Trophoblast cell (in vitro differentiated cells and primary cell): ENCODE measurements at regions not wholly inside any gene's neighbourhood (a gene's known extent, or its start where the extent isn't known, plus 50 kb on each side); places are given as distances from the start of the nearest gene placed in this dataset.
A peak's percentile ranks its signal among the peaks of the same experiment; 100 is the strongest.

Experiments
- DNase-seq, 2 donors: peaks; one replicate each; pipeline ENCODE4 v3.0.0-alpha.2; 2016
- H2AFZ ChIP-seq: 2 replicates; pipeline ENCODE4 v1.6.1; 2013; ENCODE audit warnings: low read length, moderate library complexity, mild to moderate bottlenecking; ENCODE audit not compliant: insufficient read depth, poor library complexity
- H2AK5ac ChIP-seq: 2 replicates; pipeline ENCODE4 v1.6.1; 2013; ENCODE audit warnings: mild to moderate bottlenecking, low read length
- H2BK120ac ChIP-seq: 2 replicates; pipeline ENCODE4 v1.6.1; 2013; ENCODE audit warnings: low read length, mild to moderate bottlenecking, moderate library complexity; ENCODE audit not compliant: insufficient read depth, poor library complexity
- H2BK12ac ChIP-seq: 2 replicates; pipeline ENCODE4 v1.6.1; 2013; ENCODE audit warnings: mild to moderate bottlenecking, low read length, moderate library complexity
- H2BK5ac ChIP-seq: 2 replicates; pipeline ENCODE4 v1.6.1; 2013; ENCODE audit warnings: low read length, low read depth, moderate library complexity, mild to moderate bottlenecking; ENCODE audit not compliant: poor library complexity
- H3K14ac ChIP-seq: 2 replicates; pipeline ENCODE4 v1.6.1; 2013; ENCODE audit warnings: mild to moderate bottlenecking, low read length
- H3K18ac ChIP-seq: 2 replicates; pipeline ENCODE4 v1.6.1; 2013; ENCODE audit warnings: mild to moderate bottlenecking, low read length
- H3K23ac ChIP-seq: 2 replicates; pipeline ENCODE4 v1.6.1; 2013; ENCODE audit warnings: low read length
- H3K27ac ChIP-seq: 2 replicates; pipeline ENCODE4 v1.5.1; 2013; ENCODE audit warnings: low read depth, mild to moderate bottlenecking, inconsistent platforms, low read length, moderate library complexity
- H3K27me3 ChIP-seq: 2 replicates; pipeline ENCODE4 v1.6.1; 2013; ENCODE audit warnings: inconsistent platforms, mild to moderate bottlenecking, low read length, moderate library complexity; ENCODE audit not compliant: insufficient read depth
- H3K36me3 ChIP-seq, 2 experiments: 1 replicate in 1 of 2; 2 replicates in 1 of 2; pipeline ENCODE4 v1.6.1; 2013; ENCODE audit warnings: low read length in 2 of 2, mild to moderate bottlenecking in 2 of 2, moderate library complexity in 1 of 2; ENCODE audit not compliant: insufficient read depth in 2 of 2, control insufficient read depth in 1 of 2
- H3K4ac ChIP-seq: 2 replicates; pipeline ENCODE4 v1.6.1; 2013; ENCODE audit warnings: low read depth, mild to moderate bottlenecking, low read length, moderate library complexity
- H3K4me1 ChIP-seq, 2 experiments: 1 replicate in 1 of 2; 2 replicates in 1 of 2; pipeline ENCODE4 v1.6.1; 2013; ENCODE audit warnings: low read length in 2 of 2, mild to moderate bottlenecking in 2 of 2, moderate library complexity in 1 of 2; ENCODE audit not compliant: insufficient read depth in 2 of 2, control insufficient read depth in 1 of 2
- H3K4me2 ChIP-seq: 2 replicates; pipeline ENCODE4 v1.6.1; 2013; ENCODE audit warnings: inconsistent platforms, mild to moderate bottlenecking, low read length, moderate library complexity
- H3K4me3 ChIP-seq: 2 replicates; pipeline ENCODE4 v1.5.1; 2013; ENCODE audit warnings: mild to moderate bottlenecking, low read depth, low read length, inconsistent platforms
- H3K79me1 ChIP-seq: one replicate; pipeline ENCODE4 v1.6.1; 2013; ENCODE audit warnings: low read length
- H3K79me2 ChIP-seq: 2 replicates; pipeline ENCODE4 v1.6.1; 2013; ENCODE audit warnings: low read length, mild to moderate bottlenecking; ENCODE audit not compliant: control insufficient read depth, insufficient read depth, poor library complexity
- H3K9ac ChIP-seq: 2 replicates; pipeline ENCODE4 v1.6.1; 2013; ENCODE audit warnings: mild to moderate bottlenecking, low read length
- H3K9me3 ChIP-seq: 2 replicates; pipeline ENCODE4 v1.6.1; 2013; ENCODE audit warnings: low read depth, mild to moderate bottlenecking, control low read depth, inconsistent platforms, low read length; ENCODE audit not compliant: insufficient read depth
- H4K12ac ChIP-seq: 2 replicates; pipeline ENCODE4 v1.6.1; 2013; ENCODE audit warnings: low read depth, mild to moderate bottlenecking, low read length, moderate library complexity
- H4K8ac ChIP-seq: 2 replicates; pipeline ENCODE4 v1.6.1; 2013; ENCODE audit warnings: low read depth, mild to moderate bottlenecking, low read length, moderate library complexity
- H4K91ac ChIP-seq: one replicate; pipeline ENCODE4 v1.6.1; 2013; ENCODE audit warnings: low read depth, mild to moderate bottlenecking, low read length, moderate library complexity
- WGBS: extraction: QIAGEN DNeasy Blood & Tissue Kit; methylation state at CpG from one replicate; pipeline ENCODE4 v1.1.7; 2013; ENCODE audit warnings: missing lambda C conversion rate; ENCODE audit not compliant: insufficient read length, insufficient coverage; ENCODE audit errors: extremely low coverage; 5-methylcytosine and 5-hydroxymethylcytosine counted together

DNA sequence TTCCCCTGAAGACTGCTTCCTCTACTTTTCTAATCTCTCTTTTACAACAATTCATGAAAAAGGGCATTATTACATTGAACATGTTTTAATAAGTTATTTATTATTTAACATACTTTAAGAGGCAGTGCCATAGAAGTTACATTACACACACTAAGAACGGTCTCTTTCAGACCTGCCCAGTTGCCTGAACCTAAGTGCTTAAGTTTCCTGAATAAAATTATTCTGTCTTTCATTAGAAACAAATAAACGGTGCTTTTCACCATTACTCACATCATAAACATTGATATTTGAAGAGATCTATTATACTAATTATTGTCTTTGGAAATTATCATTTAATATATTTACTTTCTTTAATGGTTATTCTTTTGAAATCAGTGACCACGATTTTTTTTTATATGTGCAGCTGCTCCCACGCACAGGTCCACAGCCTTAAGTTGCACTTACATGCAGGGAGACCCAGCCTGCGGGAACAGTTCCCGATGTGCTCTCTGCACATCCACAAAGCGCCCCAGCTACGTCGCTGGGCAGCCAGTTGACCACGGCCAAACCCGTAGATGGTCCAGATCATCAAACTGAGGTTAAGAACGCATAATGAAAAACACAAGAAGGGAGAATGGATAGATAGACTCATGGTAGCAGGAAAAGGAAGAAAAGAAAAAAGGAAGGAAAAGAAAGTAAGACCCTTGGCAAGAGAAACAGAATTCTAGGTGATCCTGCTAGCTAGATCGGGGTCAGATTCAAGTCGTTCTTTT lies 437.0 kb upstream of the MGMT start:
- no peak overlapping the region for H3K4me3 ChIP-seq
- H3K36me3 ChIP-seq: no peaks in the 10 kb centered on the region
- no peaks in the 10 kb centered on the region for H3K27me3 ChIP-seq
- H2AK5ac ChIP-seq: no peak overlapping the region
- H2AFZ ChIP-seq: no peak overlapping the region
- H4K91ac ChIP-seq: no peak overlapping the region
- H3K27ac ChIP-seq: no peak overlapping the region
- H4K8ac ChIP-seq: no peak overlapping the region
- H3K9me3 ChIP-seq: no peaks in the 10 kb centered on the region
- H4K12ac ChIP-seq: no peak overlapping the region
- H3K18ac ChIP-seq: no peak overlapping the region
- H3K4ac ChIP-seq: no peak overlapping the region
- no peaks in the 10 kb centered on the region for H3K4me1 ChIP-seq
- H3K79me2 ChIP-seq: no peaks in the 10 kb centered on the region
- H3K23ac ChIP-seq: no peak overlapping the region
- H2BK120ac ChIP-seq: no peak overlapping the region
- WGBS: no CpG with 5 or more reads among the region's 14 CpGs
- H3K79me1 ChIP-seq: no peaks in the 10 kb centered on the region
- H3K14ac ChIP-seq: no peak overlapping the region
- no peak overlapping the region for H2BK12ac ChIP-seq
- no peak overlapping the region for H2BK5ac ChIP-seq
- no peak overlapping the region for H3K4me2 ChIP-seq
- H3K9ac ChIP-seq: no peak overlapping the region
- no peak for DNase-seq

- H3K27me3 ChIP-seq: no peaks in the 10 kb centered on the region
- no peaks in the 10 kb centered on the region for H3K79me1 ChIP-seq
- no peaks in the 10 kb centered on the region for H3K36me3 ChIP-seq
- no CpG with 5 or more reads among the region's 14 CpGs for WGBS
- no peaks in the 10 kb centered on the region for H3K9me3 ChIP-seq
- H2BK5ac ChIP-seq: no peak overlapping the region
- no peak overlapping the region for H2BK12ac ChIP-seq
- no peak overlapping the region for H3K4me3 ChIP-seq
- DNase-seq: no peak
- H2AK5ac ChIP-seq: no peak overlapping the region
- H3K4ac ChIP-seq: no peak overlapping the region
- H4K12ac ChIP-seq: no peak overlapping the region
- no peaks in the 10 kb centered on the region for H3K79me2 ChIP-seq
- no peak overlapping the region for H3K23ac ChIP-seq
- H4K91ac ChIP-seq: no peak overlapping the region
- H3K4me2 ChIP-seq: no peak overlapping the region
- H2AFZ ChIP-seq: no peak overlapping the region
- H3K18ac ChIP-seq: no peak overlapping the region
- no peak overlapping the region for H4K8ac ChIP-seq
- no peak overlapping the region for H2BK120ac ChIP-seq
- no peaks in the 10 kb centered on the region for H3K4me1 ChIP-seq
- H3K27ac ChIP-seq: no peak overlapping the region
- H3K14ac ChIP-seq: no peak overlapping the region
- no peak overlapping the region for H3K9ac ChIP-seq
Measured at GRCh38 chr10:129030603-129030895, 436.5 kb upstream of the MGMT start.

DNA sequence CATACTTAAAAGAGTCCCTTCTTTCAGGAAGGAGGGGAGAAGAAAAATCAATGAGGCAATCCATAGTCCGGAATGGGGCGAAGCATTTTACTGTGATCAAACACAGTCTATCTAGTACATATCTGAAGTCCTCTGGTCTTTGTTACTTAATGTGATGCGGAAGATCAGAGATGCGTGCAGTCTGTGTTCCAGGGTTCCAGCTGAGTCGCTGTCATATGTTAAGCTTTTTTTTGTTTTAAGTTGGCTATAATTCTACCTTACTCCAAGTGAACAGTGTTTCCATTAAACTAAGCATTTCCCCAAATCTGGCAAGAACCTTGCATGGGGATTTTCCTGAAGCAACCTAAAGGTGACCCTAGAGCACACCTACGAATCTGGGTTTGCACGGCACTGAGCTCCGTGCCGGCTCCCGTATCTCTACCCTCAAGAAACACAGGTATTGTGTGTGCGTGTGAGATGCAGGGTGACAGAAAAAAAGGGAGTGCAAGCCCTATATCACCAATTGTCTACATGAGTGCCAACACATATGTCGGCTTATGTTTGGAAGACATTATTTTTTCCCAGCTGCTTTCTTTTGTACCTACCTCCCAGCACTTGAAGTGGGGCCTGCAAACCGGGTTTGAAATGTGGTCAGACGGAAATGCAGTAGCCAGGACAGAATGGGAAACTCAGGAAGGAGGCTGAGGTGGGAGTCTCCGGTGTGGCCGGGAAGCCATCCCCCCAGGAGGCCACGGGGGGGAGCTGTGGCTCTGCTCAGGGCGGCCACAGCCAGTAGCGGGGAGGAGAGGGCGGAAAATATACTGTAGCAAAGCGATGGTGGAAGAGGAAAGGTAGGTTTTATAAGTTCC lies 435.8 kb upstream of the MGMT start:
- Histone ChIP-seq H2BK12ac (no peak overlapping the region), H3K9me3 (no peaks in the 10 kb centered on the region), H3K14ac (no peak overlapping the region), H4K91ac (no peak overlapping the region), H3K18ac (no peak overlapping the region), H4K8ac (no peak overlapping the region), H3K9ac (no peak overlapping the region), H3K27ac (no peak overlapping the region), H3K4ac (no peak overlapping the region), H2AFZ (no peak overlapping the region), H2BK5ac (no peak overlapping the region), H3K79me2 (no peaks in the 10 kb centered on the region), H3K4me3 (no peak overlapping the region), H3K4me2 (no peak overlapping the region), H3K27me3 (no peaks in the 10 kb centered on the region), H3K23ac (no peak overlapping the region), H3K79me1 (no peaks in the 10 kb centered on the region), H3K4me1 (no peaks in the 10 kb centered on the region), H2BK120ac (no peak overlapping the region), H2AK5ac (no peak overlapping the region), H3K36me3 (no peaks in the 10 kb centered on the region), H4K12ac (no peak overlapping the region)
- peak in 1 of 2 donors; percentile 55 for DNase-seq
- no CpG with 5 or more reads among the region's 21 CpGs for WGBS

- Histone ChIP-seq H3K9me3 (no peaks in the 10 kb centered on the region), H3K79me2 (no peaks in the 10 kb centered on the region), H4K12ac (no peak overlapping the region), H3K4me3 (no peak overlapping the region), H3K18ac (no peak overlapping the region), H3K23ac (no peak overlapping the region), H3K79me1 (no peaks in the 10 kb centered on the region), H3K27ac (no peak overlapping the region), H2BK12ac (no peak overlapping the region), H3K14ac (no peak overlapping the region), H2AK5ac (no peak overlapping the region), H3K4ac (no peak overlapping the region), H3K4me2 (no peak overlapping the region), H2AFZ (no peak overlapping the region), H3K27me3 (no peaks in the 10 kb centered on the region), H4K8ac (no peak overlapping the region), H3K4me1 (no peaks in the 10 kb centered on the region), H3K36me3 (no peaks in the 10 kb centered on the region), H2BK5ac (no peak overlapping the region), H4K91ac (no peak overlapping the region), H3K9ac (no peak overlapping the region), H2BK120ac (no peak overlapping the region)
- no CpG with 5 or more reads among the region's 2 CpGs for WGBS
- no peak for DNase-seq
Measured at GRCh38 chr10:129031844-129032150, 435.2 kb upstream of the MGMT start.
